GM13976 (cell line): ENCODE measurements at regions not wholly inside any gene's neighbourhood (a gene's known extent, or its start where the extent isn't known, plus 50 kb on each side); places are given as distances from the start of the nearest gene placed in this dataset.

ENCODE experiments used
- DNase-seq: peaks from one replicate; pipeline ENCODE4 v3.0.0; 2012; ENCODE audit warnings: low spot score
- in situ Hi-C: fragments of 300-500 bp; cut with MboI; formaldehyde crosslinking; loops from one replicate; pipeline ENCODE4 v1.12.0; 2022; ENCODE audit warnings: low sequenced_read_pairs, mixed read lengths, inconsistent platforms; ENCODE audit not compliant: unreplicated experiment
- TF ChIP-seq, protein P1 (sequence below): IDR thresholded peaks from 2 replicates; pipeline ENCODE4 v1.5.1; 2012; ENCODE audit warnings: borderline replicate concordance, mild to moderate bottlenecking; ENCODE audit not compliant: insufficient read depth; ENCODE audit errors: extremely low read depth, missing control alignments, control extremely low read depth

DNA sequence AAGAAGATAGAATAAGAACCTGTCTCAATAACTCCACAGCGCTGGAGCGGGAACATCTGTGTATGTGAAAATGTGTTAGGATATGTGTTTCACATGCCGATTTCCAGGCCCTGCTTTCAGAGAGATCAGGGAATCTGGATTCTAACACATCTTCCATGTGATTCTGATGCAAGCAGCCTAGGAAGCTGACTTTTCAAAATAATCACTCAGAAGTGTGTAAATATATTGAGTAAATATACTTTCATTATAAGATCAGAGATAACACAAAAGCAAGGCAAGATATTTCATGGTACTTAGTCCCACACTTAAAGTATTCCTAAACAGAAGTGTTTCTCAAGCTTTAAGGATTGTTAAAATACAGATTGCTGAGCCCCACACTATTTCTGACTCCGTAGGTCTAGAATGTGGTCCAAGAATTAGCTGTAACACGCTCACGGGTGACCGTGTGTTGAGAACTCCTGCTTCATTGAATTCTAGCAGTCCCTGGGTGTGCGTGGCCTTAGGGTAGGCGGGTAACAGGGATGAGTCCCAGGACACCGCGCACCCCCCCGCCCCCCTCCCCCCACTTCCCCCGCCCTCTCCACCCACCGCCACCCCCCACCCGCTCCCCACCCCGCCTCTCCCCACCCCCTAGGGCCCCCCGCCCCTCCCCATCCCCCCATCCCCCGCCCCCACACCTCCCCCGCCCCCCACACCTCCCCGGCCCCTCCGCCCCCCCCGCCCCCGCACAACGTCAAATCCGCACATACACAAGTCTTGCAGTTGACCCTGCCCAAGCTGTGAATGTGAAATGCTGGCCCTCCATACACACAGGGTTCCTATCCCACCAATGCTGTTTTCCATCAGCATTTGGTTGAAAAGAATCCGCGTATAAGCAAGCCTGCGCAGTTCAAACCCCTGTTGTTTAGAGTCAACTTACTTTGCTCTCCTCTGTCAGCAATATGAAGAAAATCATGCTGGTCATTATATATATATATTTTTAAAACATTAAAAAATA is 94.2 kb upstream of the SLC39A10 start:
- in situ Hi-C loops = no loop called here
- TF ChIP-seq, protein P1, sequence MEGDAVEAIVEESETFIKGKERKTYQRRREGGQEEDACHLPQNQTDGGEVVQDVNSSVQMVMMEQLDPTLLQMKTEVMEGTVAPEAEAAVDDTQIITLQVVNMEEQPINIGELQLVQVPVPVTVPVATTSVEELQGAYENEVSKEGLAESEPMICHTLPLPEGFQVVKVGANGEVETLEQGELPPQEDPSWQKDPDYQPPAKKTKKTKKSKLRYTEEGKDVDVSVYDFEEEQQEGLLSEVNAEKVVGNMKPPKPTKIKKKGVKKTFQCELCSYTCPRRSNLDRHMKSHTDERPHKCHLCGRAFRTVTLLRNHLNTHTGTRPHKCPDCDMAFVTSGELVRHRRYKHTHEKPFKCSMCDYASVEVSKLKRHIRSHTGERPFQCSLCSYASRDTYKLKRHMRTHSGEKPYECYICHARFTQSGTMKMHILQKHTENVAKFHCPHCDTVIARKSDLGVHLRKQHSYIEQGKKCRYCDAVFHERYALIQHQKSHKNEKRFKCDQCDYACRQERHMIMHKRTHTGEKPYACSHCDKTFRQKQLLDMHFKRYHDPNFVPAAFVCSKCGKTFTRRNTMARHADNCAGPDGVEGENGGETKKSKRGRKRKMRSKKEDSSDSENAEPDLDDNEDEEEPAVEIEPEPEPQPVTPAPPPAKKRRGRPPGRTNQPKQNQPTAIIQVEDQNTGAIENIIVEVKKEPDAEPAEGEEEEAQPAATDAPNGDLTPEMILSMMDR = no peak
- DNase-seq = no peak

DNA sequence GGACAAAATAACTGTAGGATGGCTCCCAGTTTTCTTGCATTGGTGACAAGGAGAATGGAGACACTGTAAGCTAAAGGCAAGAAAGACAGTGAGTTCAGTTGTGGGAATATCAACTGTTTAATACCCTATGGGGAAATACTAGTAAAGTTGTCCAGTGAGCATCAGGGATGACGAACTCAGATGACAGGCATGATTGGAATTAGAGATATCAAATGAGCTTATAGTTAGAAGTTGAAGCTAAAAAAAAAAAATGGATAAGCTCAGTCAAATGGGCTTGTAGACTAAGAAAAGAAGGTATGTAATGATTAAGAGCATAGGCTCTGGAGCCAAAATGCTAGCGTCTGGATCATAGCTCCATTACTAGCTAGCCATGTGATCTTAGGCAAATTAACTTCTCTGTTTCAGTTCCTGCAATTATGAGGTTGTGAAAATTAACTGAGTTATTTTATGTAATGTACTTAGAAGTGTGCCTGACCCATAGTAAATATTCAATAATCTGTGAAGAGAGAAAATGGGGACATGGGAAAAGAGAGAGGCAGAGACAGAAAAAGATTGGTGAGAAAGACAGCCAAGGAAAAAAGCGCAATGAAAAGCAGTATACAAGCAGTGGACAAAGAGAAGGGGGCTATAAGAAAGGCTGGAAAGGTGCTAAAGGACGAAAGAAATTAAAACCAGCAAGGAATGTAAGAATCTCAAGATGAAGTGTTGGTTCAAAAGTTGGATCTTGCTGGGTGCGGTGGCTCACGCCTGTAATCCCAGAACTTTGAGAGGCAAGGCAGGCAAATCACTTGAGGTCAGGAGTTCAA is 95.7 kb upstream of the SLC39A10 start:
- in situ Hi-C loops = no loop called here
- no peak for DNase-seq

DNA sequence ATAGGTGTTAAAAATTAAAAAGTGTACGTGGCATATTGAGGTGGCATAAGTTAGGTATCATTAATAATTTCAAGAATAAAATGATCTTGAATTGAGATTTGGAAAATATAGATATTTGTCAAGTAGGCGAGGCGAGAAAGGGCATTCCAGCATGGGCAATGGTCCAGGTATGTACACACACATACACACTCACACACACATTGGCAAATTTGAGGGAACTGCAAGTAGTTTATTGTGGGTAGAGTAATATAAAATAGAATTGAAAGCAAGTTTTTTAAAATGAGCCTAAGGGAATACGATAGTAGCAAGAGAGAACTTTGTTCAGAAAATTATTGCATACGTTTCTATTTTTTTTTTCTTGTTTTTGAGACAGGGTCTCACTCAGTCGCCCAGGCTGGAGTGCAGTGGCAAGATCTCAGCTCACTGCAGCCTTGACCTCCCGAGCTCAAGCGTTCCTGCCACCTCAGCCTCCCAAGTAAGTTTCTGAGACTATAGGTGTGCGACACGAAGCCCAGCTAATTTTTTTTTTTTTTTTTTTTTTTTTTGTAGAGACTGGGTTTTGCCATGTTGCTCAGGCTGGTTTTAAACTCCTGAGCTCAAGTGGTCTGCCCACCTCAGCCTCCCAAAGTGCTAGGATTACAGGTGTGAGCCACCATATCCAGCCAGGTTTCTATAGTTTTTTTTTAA is 96.7 kb upstream of the SLC39A10 start:
- no peak for DNase-seq
- TF ChIP-seq, protein P1 = no peak
- in situ Hi-C loops = no loop called here

More for the DNA sequence above, 95.7 kb upstream of the SLC39A10 start:
- TF ChIP-seq, protein P1 = no peak

DNA sequence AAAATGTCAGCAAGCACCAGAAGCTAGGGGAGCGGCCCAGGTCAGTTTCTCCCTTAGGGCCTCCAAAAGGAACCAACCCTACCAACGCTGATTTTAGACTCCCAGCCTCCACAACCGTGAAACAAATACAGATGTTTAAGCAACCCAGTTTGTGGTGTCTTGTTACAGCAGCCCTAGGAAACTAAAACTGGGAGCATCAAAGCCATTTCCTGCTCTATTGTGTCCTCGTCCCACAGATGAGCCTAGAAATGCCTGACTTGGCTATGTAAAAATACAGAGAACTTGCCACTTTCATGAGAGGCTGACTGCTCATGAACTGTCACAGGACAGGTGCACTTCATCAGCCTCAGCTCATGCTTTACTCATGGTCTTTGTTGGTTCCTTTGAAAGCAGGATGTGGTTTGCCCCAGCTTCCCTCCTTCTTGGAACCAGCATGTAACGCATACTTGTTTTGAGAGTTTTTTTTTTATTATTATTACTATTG is 97.6 kb upstream of the SLC39A10 start:
- in situ Hi-C loops = no loop called here
- peak; percentile 68 for DNase-seq
- TF ChIP-seq, protein P1 = no peak

DNA sequence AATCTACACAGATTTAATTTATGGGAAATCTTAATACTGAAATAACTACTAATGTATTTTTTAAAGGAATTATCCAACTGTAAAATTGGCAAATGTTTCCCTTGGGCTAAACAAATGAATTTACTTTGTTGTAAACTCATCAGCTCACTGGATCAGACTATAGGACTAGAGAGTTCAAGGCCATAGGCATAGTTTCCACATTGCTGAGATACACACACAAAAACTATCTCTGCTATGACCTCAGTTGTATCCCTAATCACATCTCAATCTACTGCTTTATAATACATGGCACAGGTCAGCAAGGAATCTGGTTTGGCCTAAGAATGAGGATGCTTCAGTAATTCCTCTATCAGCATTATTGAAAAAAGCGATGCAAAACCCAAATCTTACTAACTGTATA is 101.1 kb upstream of the SLC39A10 start:
- in situ Hi-C loops = no loop called here
- DNase-seq = no peak
- TF ChIP-seq, protein P1 = no peak

DNA sequence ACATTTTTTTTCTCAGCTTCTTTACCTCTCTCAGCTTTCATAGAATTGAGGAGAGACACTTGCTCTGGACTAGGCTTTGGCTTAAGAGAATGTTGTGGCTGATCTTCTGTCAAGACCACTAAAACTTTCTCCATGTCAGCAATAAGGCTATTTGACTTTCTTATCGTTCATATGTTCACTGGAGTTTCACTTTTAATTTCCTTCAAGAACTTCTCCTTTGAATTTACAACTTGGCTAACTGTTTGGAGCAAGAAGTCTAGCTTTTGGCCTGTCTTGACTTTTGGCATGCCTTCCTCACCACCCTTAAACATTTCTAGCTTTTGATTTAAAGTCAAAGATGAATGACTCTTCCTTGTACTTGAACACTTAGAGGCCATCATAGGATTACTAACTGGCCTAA is 104.4 kb upstream of the SLC39A10 start:
- DNase-seq = no peak
- in situ Hi-C loops = no loop called here
- TF ChIP-seq, protein P1 = no peak
